ENCODE measurements at regions not wholly inside any gene's neighbourhood (a gene's known extent, or its start where the extent isn't known, plus 50 kb on each side); places are given as distances from the start of the nearest gene placed in this dataset.

- Histone ChIP-seq H3K27ac (ENCODE audit: low read length in 2 of 2) (no peak overlapping the region), H3K9me3 (ENCODE audit: control extremely low read depth in 1 of 3, control insufficient read depth in 2 of 3, insufficient read depth in 1 of 3, low read length in 2 of 3) (peaks cover 0 to 12% (median 0%) of the 10 kb centered on the region in 3 donors), H3K4me2 (replicated peaks; ENCODE audit: low read depth, low read length, poor library complexity, severe bottlenecking) (no peak overlapping the region), H3K4me3 (ENCODE audit: control extremely low read depth in 1 of 5, extremely low read depth in 1 of 5, insufficient read depth in 1 of 5, low read depth in 2 of 5, low read length in 4 of 5) (no peak overlapping the region), H2AFZ (ENCODE audit: insufficient read depth, low read depth, low read length, poor library complexity, severe bottlenecking) (no peak overlapping the region), H4K20me1 (ENCODE audit: control insufficient read depth, insufficient read depth, low read length, poor library complexity, severe bottlenecking) (no peaks in the 10 kb centered on the region), H3K79me2 (ENCODE audit: control insufficient read depth, insufficient read depth, low read length) (no peaks in the 10 kb centered on the region), H3K36me3 (replicated peaks in 1 of 2; ENCODE audit: control extremely low read depth in 1 of 2, control insufficient read depth in 1 of 2, extremely low read depth in 1 of 2, insufficient read depth in 2 of 2, low read length in 1 of 2) (no peaks in the 10 kb centered on the region), H3K4me1 (ENCODE audit: control insufficient read depth in 2 of 2, insufficient read depth in 2 of 2, low read length in 2 of 2) (no peaks in the 10 kb centered on the region), H3K27me3 (replicated peaks in 1 of 4; ENCODE audit: control extremely low read depth in 1 of 4, control insufficient read depth in 3 of 4, insufficient read depth in 4 of 4, low read length in 3 of 4) (no peaks in the 10 kb centered on the region), H3K9ac (ENCODE audit: low read length) (no peak overlapping the region)
- Mint-ChIP-seq H3K4me3 (no peak overlapping the region), H3K4me1 (no peaks in the 10 kb centered on the region), H3K27me3 (no peaks in the 10 kb centered on the region), H3K9me3 (ENCODE audit: insufficient read depth) (no peaks in the 10 kb centered on the region), H3K27ac (no peak overlapping the region)
- POLR2A ChIA-PET, result no interaction called here
- intact Hi-C loops (cut with micrococcal nuclease), result no loop called here
- DNase-seq (no peak), ATAC-seq (ENCODE audit: low read depth) (no peak)
- TF ChIP-seq EZH2 (IDR thresholded peaks at IDR 0.05; ENCODE audit: borderline replicate concordance, insufficient read depth, low read depth, low read length, poor library complexity, severe bottlenecking), result no peak
- no peak for TF ChIP-seq CTCF (IDR thresholded peaks at IDR 0.05)
- no CpG with 5 or more reads among the region's 2 CpGs for WGBS (ENCODE audit: insufficient coverage)
- CTCF ChIA-PET, result no interaction called here
Measured at GRCh38 chr14:28571636-28572035, 195.0 kb upstream of the FOXG1 start.

- Mint-ChIP-seq H3K27me3 (no peaks in the 10 kb centered on the region), H3K4me3 (no peak overlapping the region), H3K4me1 (no peaks in the 10 kb centered on the region), H3K9me3 (ENCODE audit: insufficient read depth) (peaks cover 2% of the 10 kb centered on the region), H3K27ac (no peak overlapping the region)
- no peaks in the 10 kb centered on the region for H3K36me3 ChIP-seq (replicated peaks in 1 of 2; ENCODE audit: control extremely low read depth in 1 of 2, control insufficient read depth in 1 of 2, extremely low read depth in 1 of 2, insufficient read depth in 2 of 2, low read length in 1 of 2)
- H4K20me1 ChIP-seq (ENCODE audit: control insufficient read depth, insufficient read depth, low read length, poor library complexity, severe bottlenecking), result no peaks in the 10 kb centered on the region
- no peak overlapping the region for H3K9ac ChIP-seq (ENCODE audit: low read length)
- TF ChIP-seq CTCF (IDR thresholded peaks at IDR 0.05) (no peak), EZH2 (IDR thresholded peaks at IDR 0.05; ENCODE audit: borderline replicate concordance, insufficient read depth, low read depth, low read length, poor library complexity, severe bottlenecking) (no peak)
- ChIA-PET POLR2A (no interaction called here), CTCF (no interaction called here)
- no peaks in the 10 kb centered on the region for H3K27me3 ChIP-seq (replicated peaks in 1 of 4; ENCODE audit: control extremely low read depth in 1 of 4, control insufficient read depth in 3 of 4, insufficient read depth in 4 of 4, low read length in 3 of 4)
- intact Hi-C loops (cut with micrococcal nuclease), result no loop called here
- H3K4me1 ChIP-seq (ENCODE audit: control insufficient read depth in 2 of 2, insufficient read depth in 2 of 2, low read length in 2 of 2), result no peaks in the 10 kb centered on the region
- WGBS (ENCODE audit: insufficient coverage), result no CpG with 5 or more reads among the region's 10 CpGs
- H3K4me2 ChIP-seq (replicated peaks; ENCODE audit: low read depth, low read length, poor library complexity, severe bottlenecking), result no peak overlapping the region
- ATAC-seq (ENCODE audit: low read depth) (no peak), DNase-seq (no peak)
- no peak overlapping the region for H3K27ac ChIP-seq (ENCODE audit: low read length in 2 of 2)
- H3K79me2 ChIP-seq (ENCODE audit: control insufficient read depth, insufficient read depth, low read length), result no peaks in the 10 kb centered on the region
- H2AFZ ChIP-seq (ENCODE audit: insufficient read depth, low read depth, low read length, poor library complexity, severe bottlenecking), result no peak overlapping the region
- peaks cover 0 to 12% (median 0%) of the 10 kb centered on the region in 3 donors for H3K9me3 ChIP-seq (ENCODE audit: control extremely low read depth in 1 of 3, control insufficient read depth in 2 of 3, insufficient read depth in 1 of 3, low read length in 2 of 3)
- H3K4me3 ChIP-seq (ENCODE audit: control extremely low read depth in 1 of 5, extremely low read depth in 1 of 5, insufficient read depth in 1 of 5, low read depth in 2 of 5, low read length in 4 of 5), result no peak overlapping the region
Measured at GRCh38 chr14:28576523-28576922, 190.1 kb upstream of the FOXG1 start.
